Right cardiac atrium (tissue), 5 donors: ENCODE measurements at regions not wholly inside any gene's neighbourhood (a gene's known extent, or its start where the extent isn't known, plus 50 kb on each side); places are given as distances from the start of the nearest gene placed in this dataset.

Source experiments
- ATAC-seq, 2 donors: fragments of 200-7000 bp; cut with Tn5 transposase; one replicate each; pipeline versions ENCODE4 v1.8.0 to v1.9.1; 2020; ENCODE audit warnings: moderate library complexity in 2 of 2, mild to moderate bottlenecking in 1 of 2
- DNase-seq, 3 donors: peaks; one replicate each; pipeline ENCODE4 v3.0.0-alpha.2; 2020
- H3K27ac ChIP-seq: one replicate; pipeline ENCODE4 v1.5.1; 2013; ENCODE audit warnings: mild to moderate bottlenecking, low read length, control low read depth, moderate library complexity
- H3K27me3 ChIP-seq: one replicate; pipeline ENCODE4 v1.6.1; 2013; ENCODE audit not compliant: control insufficient read depth, insufficient read depth
- H3K4me1 ChIP-seq: one replicate; pipeline ENCODE4 v1.6.1; 2013; ENCODE audit warnings: low read length; ENCODE audit not compliant: control insufficient read depth, insufficient read depth
- H3K4me3 ChIP-seq: one replicate; pipeline ENCODE4 v1.5.1; 2013; ENCODE audit warnings: low read length, control low read depth
- H3K9me3 ChIP-seq: one replicate; pipeline ENCODE4 v1.6.1; 2013; ENCODE audit warnings: low read length; ENCODE audit not compliant: control insufficient read depth
- WGBS: extraction: QIAGEN DNeasy Blood & Tissue Kit; methylation state at CpG from one replicate; pipeline ENCODE4 v1.1.7; 2013; 5-methylcytosine and 5-hydroxymethylcytosine counted together
- intact Hi-C, 4 donors: fragments of 100-400 bp; cut with DNase I; formaldehyde crosslinking; loops; one replicate each; pipeline versions ENCODE4 v1.11.0 to v1.14.0; 2022 to 2023
- donor health status: healthy with polysubstance abuse.
- donor health status: DM: no; HTN: yes; CAD: no.
- donor health status: DM: no; HTN: no; CAD: no.
- donor health status: DM: no; HTN: yes; CAD: no; lungs with severe emphysema.
- donor health status: DM: yes; HTN: yes; CAD: no.

GRCh38 chr5:93337138-93337537 is 243.9 kb downstream of the NR2F1-AS1 start:
- Histone ChIP-seq H3K4me3 (no peak overlapping the region), H3K9me3 (no peaks in the 10 kb centered on the region), H3K27me3 (no peaks in the 10 kb centered on the region), H3K4me1 (no peaks in the 10 kb centered on the region), H3K27ac (no peak overlapping the region)
- 96% methylated on average over 2 of the region's 2 CpGs for WGBS
- intact Hi-C loops: no loop called here
- no peak for ATAC-seq
- no peak for DNase-seq

- no peak overlapping the region for H3K27ac ChIP-seq
Observed at GRCh38 chr5:93336330-93337110, 244.5 kb downstream of the NR2F1-AS1 start.

GRCh38 chr5:93331863-93332262 is 249.2 kb downstream of the NR2F1-AS1 start:
- ATAC-seq (peak; percentile 44 to 87), DNase-seq (no peak)
- no peak overlapping the region for H3K4me3 ChIP-seq
- H3K27ac ChIP-seq: no peak overlapping the region
- no peaks in the 10 kb centered on the region for H3K27me3 ChIP-seq
- no peaks in the 10 kb centered on the region for H3K9me3 ChIP-seq
- peaks cover 2% of the 10 kb centered on the region for H3K4me1 ChIP-seq
- 41% methylated on average over 3 of the region's 3 CpGs for WGBS
- intact Hi-C loops: no loop called here

More at GRCh38 chr5:93336330-93337110, 244.5 kb downstream of the NR2F1-AS1 start:
- no peaks in the 10 kb centered on the region for H3K27me3 ChIP-seq
- intact Hi-C loops: no loop called here
- H3K4me3 ChIP-seq: no peak overlapping the region
- DNase-seq (no peak), ATAC-seq (no peak)
- H3K4me1 ChIP-seq: no peaks in the 10 kb centered on the region
- H3K9me3 ChIP-seq: no peaks in the 10 kb centered on the region
- WGBS: 94% methylated on average over 3 of the region's 3 CpGs

GRCh38 chr5:93331241-93331640 is 249.8 kb downstream of the NR2F1-AS1 start:
- H3K4me3 ChIP-seq: no peak overlapping the region
- WGBS: 92% methylated on average over 1 of the region's 1 CpG
- ATAC-seq (no peak), DNase-seq (no peak)
- intact Hi-C loops: no loop called here
- no peaks in the 10 kb centered on the region for H3K9me3 ChIP-seq
- peaks cover 2% of the 10 kb centered on the region for H3K4me1 ChIP-seq
- no peak overlapping the region for H3K27ac ChIP-seq
- H3K27me3 ChIP-seq: no peaks in the 10 kb centered on the region

GRCh38 chr5:93330506-93330905 is 250.5 kb downstream of the NR2F1-AS1 start:
- Histone ChIP-seq H3K27ac (no peak overlapping the region), H3K27me3 (no peaks in the 10 kb centered on the region), H3K4me3 (no peak overlapping the region), H3K9me3 (no peaks in the 10 kb centered on the region), H3K4me1 (peaks cover 2% of the 10 kb centered on the region)
- WGBS: 94% methylated on average over 2 of the region's 2 CpGs
- no peak for DNase-seq
- intact Hi-C loops: no loop called here
- no peak for ATAC-seq

GRCh38 chr5:93329756-93330155 is 251.3 kb downstream of the NR2F1-AS1 start:
- no peak overlapping the region for H3K27ac ChIP-seq
- peaks cover 2% of the 10 kb centered on the region for H3K4me1 ChIP-seq
- no peak overlapping the region for H3K4me3 ChIP-seq
- 38% methylated on average over 1 of the region's 1 CpG for WGBS
- ATAC-seq: peak in 1 of 2 donors; percentile 38
- no peak for DNase-seq
- H3K9me3 ChIP-seq: no peaks in the 10 kb centered on the region
- intact Hi-C loops: no loop called here
- no peaks in the 10 kb centered on the region for H3K27me3 ChIP-seq

GRCh38 chr5:93328833-93329232 is 252.2 kb downstream of the NR2F1-AS1 start:
- Histone ChIP-seq H3K4me3 (no peak overlapping the region), H3K4me1 (peaks cover 2% of the 10 kb centered on the region), H3K27ac (no peak overlapping the region), H3K9me3 (no peaks in the 10 kb centered on the region), H3K27me3 (no peaks in the 10 kb centered on the region)
- DNase-seq: no peak
- WGBS: 57% methylated on average over 1 of the region's 1 CpG
- intact Hi-C loops: no loop called here
- ATAC-seq: no peak

GRCh38 chr5:93327605-93328004 is 253.4 kb downstream of the NR2F1-AS1 start:
- Histone ChIP-seq H3K27ac (no peak overlapping the region), H3K4me1 (peaks cover 2% of the 10 kb centered on the region), H3K4me3 (no peak overlapping the region), H3K9me3 (no peaks in the 10 kb centered on the region), H3K27me3 (no peaks in the 10 kb centered on the region)
- intact Hi-C loops: no loop called here
- WGBS: 34% methylated on average over 1 of the region's 1 CpG
- DNase-seq (no peak), ATAC-seq (no peak)

- no peak for DNase-seq
- no peaks in the 10 kb centered on the region for H3K27me3 ChIP-seq
- no peaks in the 10 kb centered on the region for H3K9me3 ChIP-seq
- no peak overlapping the region for H3K4me3 ChIP-seq
- H3K27ac ChIP-seq: no peak overlapping the region
- ATAC-seq: no peak
- WGBS: 95% methylated on average over 9 of the region's 9 CpGs
- peaks cover 2% of the 10 kb centered on the region for H3K4me1 ChIP-seq
- intact Hi-C loops: no loop called here
Observed at GRCh38 chr5:93325946-93326345, 255.1 kb downstream of the NR2F1-AS1 start.

GRCh38 chr5:93322974-93323860 is 257.8 kb downstream of the NR2F1-AS1 start:
- intact Hi-C loops: no loop called here
- no peak for DNase-seq
- no peaks in the 10 kb centered on the region for H3K27me3 ChIP-seq
- H3K4me1 ChIP-seq: no peaks in the 10 kb centered on the region
- H3K27ac ChIP-seq: no peak overlapping the region
- H3K4me3 ChIP-seq: no peak overlapping the region
- WGBS: 79% methylated on average over 8 of the region's 8 CpGs
- H3K9me3 ChIP-seq: no peaks in the 10 kb centered on the region
- ATAC-seq: no peak

- DNase-seq: no peak
- 36% methylated on average over 3 of the region's 3 CpGs for WGBS
- Histone ChIP-seq H3K9me3 (no peaks in the 10 kb centered on the region), H3K27ac (no peak overlapping the region), H3K4me1 (no peaks in the 10 kb centered on the region), H3K4me3 (no peak overlapping the region), H3K27me3 (no peaks in the 10 kb centered on the region)
- peak in 1 of 2 donors; percentile 56 for ATAC-seq
- intact Hi-C loops: no loop called here
Observed at GRCh38 chr5:93320920-93321445, 260.0 kb downstream of the NR2F1-AS1 start.
